ENCODE measurements at regions not wholly inside any gene's neighbourhood (a gene's known extent, or its start where the extent isn't known, plus 50 kb on each side); places are given as distances from the start of the nearest gene placed in this dataset.

GRCh38 chr6:91126876-91127275 lies 540.0 kb upstream of the MAP3K7 start:
- TF ChIP-seq CTCF (IDR thresholded peaks at IDR 0.05; ENCODE audit: poor library complexity, severe bottlenecking) (no peak), RAD21 (conservative IDR thresholded peaks at IDR 0.05) (no peak), POLR2AphosphoS5 (IDR thresholded peaks at IDR 0.05) (no peak), REST (IDR thresholded peaks at IDR 0.05; ENCODE audit: borderline replicate concordance) (no peak), EP300 (conservative IDR thresholded peaks at IDR 0.05; ENCODE audit: poor library complexity, severe bottlenecking) (no peak), MXI1 (conservative IDR thresholded peaks at IDR 0.05; ENCODE audit: poor library complexity, severe bottlenecking) (no peak)
